Femur (tissue), 1 donor: ENCODE measurements at regions not wholly inside any gene's neighbourhood (a gene's known extent, or its start where the extent isn't known, plus 50 kb on each side); places are given as distances from the start of the nearest gene placed in this dataset.

Experiments used
- DNase-seq: peaks from one replicate; pipeline ENCODE4 v3.0.0-alpha.2; 2017

- DNase-seq, result no peak
Measured at GRCh38 chr22:22810471-22810870, 77.1 kb upstream of the IGLL5 start.

GRCh38 chr22:22811016-22812009 lies 76.3 kb upstream of the IGLL5 start:
- no peak for DNase-seq

GRCh38 chr22:22812031-22812905 lies 75.3 kb upstream of the IGLL5 start:
- no peak for DNase-seq

GRCh38 chr22:22813126-22814075 lies 74.2 kb upstream of the IGLL5 start:
- DNase-seq, result no peak

- DNase-seq, result no peak
Measured at GRCh38 chr22:22814666-22815396, 72.8 kb upstream of the IGLL5 start.

- no peak for DNase-seq
Measured at GRCh38 chr22:22815397-22816170, 72.0 kb upstream of the IGLL5 start.

- no peak for DNase-seq
Measured at GRCh38 chr22:22816171-22816514, 71.5 kb upstream of the IGLL5 start.

GRCh38 chr22:22816766-22817410 lies 70.7 kb upstream of the IGLL5 start:
- no peak for DNase-seq

GRCh38 chr22:22817468-22818201 lies 70.0 kb upstream of the IGLL5 start:
- no peak for DNase-seq

- no peak for DNase-seq
Measured at GRCh38 chr22:22818202-22818538, 69.4 kb upstream of the IGLL5 start.

- no peak for DNase-seq
Measured at GRCh38 chr22:22818861-22819855, 68.5 kb upstream of the IGLL5 start.

GRCh38 chr22:22820076-22820475 lies 67.5 kb upstream of the IGLL5 start:
- no peak for DNase-seq

- DNase-seq, result no peak
Measured at GRCh38 chr22:22820626-22821025, 67.0 kb upstream of the IGLL5 start.

- DNase-seq, result no peak
Measured at GRCh38 chr22:22821340-22821739, 66.3 kb upstream of the IGLL5 start.

- no peak for DNase-seq
Measured at GRCh38 chr22:22822106-22822505, 65.5 kb upstream of the IGLL5 start.

GRCh38 chr22:22822553-22822952 lies 65.1 kb upstream of the IGLL5 start:
- DNase-seq, result peak; percentile 39

- no peak for DNase-seq
Measured at GRCh38 chr22:22823131-22823810, 64.3 kb upstream of the IGLL5 start.
